Heart right ventricle (tissue), 16 donors: ENCODE measurements at regions not wholly inside any gene's neighbourhood (a gene's known extent, or its start where the extent isn't known, plus 50 kb on each side); places are given as distances from the start of the nearest gene placed in this dataset.
A peak's percentile ranks its signal among the peaks of the same experiment; 100 is the strongest.

Experiments
- ATAC-seq, 8 donors: fragments of 200-7000 bp; cut with Tn5 transposase; one replicate each; pipeline ENCODE4 v1.9.1; 2020; ENCODE audit warnings: mild to moderate bottlenecking in 8 of 8, moderate library complexity in 8 of 8, moderate number of reproducible peaks in 1 of 8
- DNase-seq, 2 donors: peaks; one replicate each; pipeline ENCODE4 v3.0.0-alpha.2; 2020
- H3K27ac ChIP-seq, 10 donors: fragments of 200-600 bp; sonication (generic) in 2 of 10; one replicate each; pipeline versions ENCODE4 v1.5.0 to v1.8.0; 2020 to 2022; ENCODE audit warnings: mild to moderate bottlenecking in 3 of 10
- H3K27me3 ChIP-seq, 7 donors: fragments of 200-600 bp; one replicate each; pipeline ENCODE4 v1.8.0; 2021 to 2022; ENCODE audit warnings: mild to moderate bottlenecking in 2 of 7
- H3K36me3 ChIP-seq, 9 donors: fragments of 200-600 bp; sonication (generic) in 1 of 9; one replicate each; pipeline versions ENCODE4 v1.5.0 to v1.8.0; 2020 to 2022; ENCODE audit warnings: mild to moderate bottlenecking in 2 of 9
- H3K4me1 ChIP-seq, 9 donors: fragments of 200-600 bp; sonication (generic) in 1 of 9; one replicate each; pipeline versions ENCODE4 v1.5.0 to v1.8.0; 2020 to 2022; ENCODE audit warnings: mild to moderate bottlenecking in 4 of 9
- H3K4me3 ChIP-seq, 10 donors: fragments of 200-600 bp; sonication (generic) in 2 of 10; one replicate each; pipeline versions ENCODE4 v1.5.0 to v1.8.0; 2020 to 2022; ENCODE audit warnings: mild to moderate bottlenecking in 7 of 10, moderate library complexity in 2 of 10
- H3K9me3 ChIP-seq, 11 donors: fragments of 200-600 bp in 10 of 11; sonication (generic) in 2 of 11; one replicate each; pipeline versions ENCODE4 v1.5.0 to v1.8.0; 2013 to 2022; ENCODE audit warnings: mild to moderate bottlenecking in 2 of 11, control low read depth in 1 of 11, moderate library complexity in 1 of 11
- WGBS, 2 donors: extraction: QIAGEN DNeasy Blood & Tissue Kit; methylation state at CpG; one replicate each; pipeline ENCODE4 v1.1.7; 2013; ENCODE audit warnings: inconsistent platforms in 1 of 2; 5-methylcytosine and 5-hydroxymethylcytosine counted together
- intact Hi-C, 10 donors: fragments of 100-400 bp; cut with DNase I; formaldehyde crosslinking; loops; one replicate each; pipeline versions ENCODE4 v1.11.1 to v1.14.2; 2022
- TF ChIP-seq, protein P1 (sequence below), 9 donors: fragments of 200-600 bp; sonication (generic) in 2 of 9; IDR thresholded peaks; one replicate each; pipeline versions ENCODE4 v1.5.0 to v1.8.0; 2021 to 2022; ENCODE audit warnings: antibody characterized with exemption in 9 of 9, mild to moderate bottlenecking in 5 of 9, moderate library complexity in 1 of 9
- donor health status: Arrhythmogenic right ventricular cardiomyopathy.
- donor health status: ischemic (EF 13 %, LVEDD 7.1; RV severe dilation, severe dysfunction).
- donor health status: healthy with polysubstance abuse.
- donor health status: DM: no; HTN: yes; CAD: no.
- donor health status: DM: no; HTN: no; CAD: no.
- donor health status: ischemic (EF 25% LVEDD 6.9; RV normal size, moderate dysfunction).
- donor health status: ischemic (EF 25% LVEDD 5.7; RV mildly dilated, moderate dysfunction).
- donor health status: healthy.
- donor health status: DM: yes; HTN: yes; CAD: no.
- donor health status: Ischemic cardiomyopathy.
- donor health status: ischemic (EF 35%, LVEDD 5.7; RV mildly dilated, moderate dysfunction).
- donor health status: nonischemic (EF 11% LVEDD 7.7; RV severe dilation, severe dysfunction).
- donor health status: DM: yes; HTN: yes; CAD: no.
- donor health status: PGD.
- donor health status: ischemic (EF 29% LVEDD 5.4; RV normal size, mild dysfunction).
- donor health status: nonischemic (EF 23%, LVEDD 6.1; RV moderate dilation, normal function).

DNA sequence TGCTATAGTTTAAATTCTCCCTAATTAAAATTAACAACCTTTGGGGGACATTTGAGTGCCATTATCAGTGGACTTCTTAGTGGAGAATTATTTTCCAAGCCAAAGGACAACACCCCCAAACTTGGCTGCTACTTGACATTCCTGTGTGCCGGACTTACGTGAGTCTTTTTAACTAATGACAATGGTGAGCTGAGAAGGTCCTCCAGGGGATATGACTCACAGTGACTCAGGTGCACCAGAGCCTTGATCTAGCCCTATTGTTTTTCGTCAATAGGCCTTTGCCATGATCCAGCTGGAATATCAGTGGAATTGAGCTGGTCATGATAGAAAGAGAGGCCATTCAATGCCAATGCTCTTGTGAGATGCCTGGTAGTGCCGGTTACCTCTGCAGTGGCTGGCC, 118.1 kb upstream of the CXCR4 start:
- 49 to 54% methylated on average over 4 of the region's 4 CpGs for WGBS, 2 donors
- peaks cover 0 to 66% (median 15%) of the 10 kb centered on the region in 9 donors for H3K4me1 ChIP-seq
- no peaks in the 10 kb centered on the region for H3K27me3 ChIP-seq
- no peaks in the 10 kb centered on the region for H3K36me3 ChIP-seq
- H3K27ac ChIP-seq, result peak overlapping the region in 2 of 10 donors; percentile 31 to 34
- intact Hi-C loops, result loop anchor here in 1 of 10 donors (10.0 kb wide), 1 partner anchor 121 kb away; the partner anchor contains the start of gene CXCR4
- no peak overlapping the region for H3K4me3 ChIP-seq
- no peaks in the 10 kb centered on the region for H3K9me3 ChIP-seq
- ATAC-seq (peak in 6 of 8 donors; percentile 49 to 82 (median 64)), DNase-seq (peak in 1 of 2 donors; percentile 22)
- TF ChIP-seq, protein P1, sequence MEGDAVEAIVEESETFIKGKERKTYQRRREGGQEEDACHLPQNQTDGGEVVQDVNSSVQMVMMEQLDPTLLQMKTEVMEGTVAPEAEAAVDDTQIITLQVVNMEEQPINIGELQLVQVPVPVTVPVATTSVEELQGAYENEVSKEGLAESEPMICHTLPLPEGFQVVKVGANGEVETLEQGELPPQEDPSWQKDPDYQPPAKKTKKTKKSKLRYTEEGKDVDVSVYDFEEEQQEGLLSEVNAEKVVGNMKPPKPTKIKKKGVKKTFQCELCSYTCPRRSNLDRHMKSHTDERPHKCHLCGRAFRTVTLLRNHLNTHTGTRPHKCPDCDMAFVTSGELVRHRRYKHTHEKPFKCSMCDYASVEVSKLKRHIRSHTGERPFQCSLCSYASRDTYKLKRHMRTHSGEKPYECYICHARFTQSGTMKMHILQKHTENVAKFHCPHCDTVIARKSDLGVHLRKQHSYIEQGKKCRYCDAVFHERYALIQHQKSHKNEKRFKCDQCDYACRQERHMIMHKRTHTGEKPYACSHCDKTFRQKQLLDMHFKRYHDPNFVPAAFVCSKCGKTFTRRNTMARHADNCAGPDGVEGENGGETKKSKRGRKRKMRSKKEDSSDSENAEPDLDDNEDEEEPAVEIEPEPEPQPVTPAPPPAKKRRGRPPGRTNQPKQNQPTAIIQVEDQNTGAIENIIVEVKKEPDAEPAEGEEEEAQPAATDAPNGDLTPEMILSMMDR (IDR thresholded peaks at IDR 0.05), result no peak

DNA sequence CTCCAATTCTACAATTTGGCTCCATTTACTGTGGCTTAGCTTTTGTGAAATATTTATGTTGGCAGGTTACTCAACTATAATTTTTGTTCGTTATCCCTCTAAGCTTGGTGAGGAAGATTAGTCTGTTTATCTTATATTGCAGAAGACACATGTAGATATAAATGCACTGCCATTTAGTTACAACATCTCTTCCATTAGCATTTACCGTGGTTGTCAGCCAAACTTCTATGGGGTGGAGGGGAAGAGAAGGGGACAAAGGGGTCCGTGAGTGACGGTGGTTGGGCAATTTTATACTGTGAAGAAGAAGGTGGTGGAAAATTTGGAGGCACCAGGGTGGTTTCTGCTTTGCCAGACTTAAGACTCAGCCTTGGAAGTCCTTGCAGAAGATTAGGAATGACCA, 117.6 kb upstream of the CXCR4 start:
- H3K4me1 ChIP-seq, result peaks cover 0 to 66% (median 15%) of the 10 kb centered on the region in 9 donors
- no peak overlapping the region for H3K4me3 ChIP-seq
- no peak for DNase-seq
- H3K27me3 ChIP-seq, result peaks cover 0 to 5% (median 0%) of the 10 kb centered on the region in 7 donors
- intact Hi-C loops, result loop anchor here in 1 of 10 donors (10.0 kb wide), 1 partner anchor 121 kb away; the partner anchor contains the start of gene CXCR4
- peak overlapping the region in 1 of 10 donors; percentile 10 for H3K27ac ChIP-seq
- ATAC-seq, result no peak
- TF ChIP-seq, protein P1 (IDR thresholded peaks at IDR 0.05), result no peak
- WGBS, 2 donors, result 61 to 70% methylated on average over 4 of the region's 4 CpGs
- no peaks in the 10 kb centered on the region for H3K9me3 ChIP-seq
- H3K36me3 ChIP-seq, result no peaks in the 10 kb centered on the region

DNA sequence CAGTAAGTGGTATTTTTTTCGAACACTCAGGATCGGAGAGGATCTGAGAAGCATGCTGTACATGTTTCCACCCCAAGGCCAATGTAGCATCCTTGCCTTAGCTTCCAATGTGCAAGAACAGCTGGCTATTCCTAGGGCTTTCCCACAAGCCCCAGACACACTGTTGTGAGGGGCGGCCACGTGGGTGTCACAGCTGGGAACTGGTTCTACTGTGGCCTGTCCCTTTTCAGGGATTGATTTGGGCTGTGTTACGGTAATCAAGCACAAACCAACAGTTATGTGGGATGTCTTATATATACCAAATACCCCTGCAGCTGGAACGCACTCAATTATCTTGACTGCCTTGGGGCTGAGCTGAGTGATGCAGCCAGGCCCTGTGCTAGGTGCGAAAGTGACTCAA, 116.3 kb upstream of the CXCR4 start:
- no peak for DNase-seq
- Histone ChIP-seq H3K27ac (no peak overlapping the region), H3K9me3 (no peaks in the 10 kb centered on the region), H3K27me3 (peaks cover 0 to 5% (median 0%) of the 10 kb centered on the region in 7 donors), H3K4me1 (peaks cover 0 to 56% (median 15%) of the 10 kb centered on the region in 9 donors), H3K36me3 (no peaks in the 10 kb centered on the region), H3K4me3 (no peak overlapping the region)
- no peak for ATAC-seq
- intact Hi-C loops, result loop anchor here in 1 of 10 donors (10.0 kb wide), 1 partner anchor 119 kb away; the partner anchor contains the start of gene CXCR4
- TF ChIP-seq, protein P1 (IDR thresholded peaks at IDR 0.05), result no peak
- WGBS, 2 donors, result 94 to 96% methylated on average over 7 of the region's 7 CpGs

DNA sequence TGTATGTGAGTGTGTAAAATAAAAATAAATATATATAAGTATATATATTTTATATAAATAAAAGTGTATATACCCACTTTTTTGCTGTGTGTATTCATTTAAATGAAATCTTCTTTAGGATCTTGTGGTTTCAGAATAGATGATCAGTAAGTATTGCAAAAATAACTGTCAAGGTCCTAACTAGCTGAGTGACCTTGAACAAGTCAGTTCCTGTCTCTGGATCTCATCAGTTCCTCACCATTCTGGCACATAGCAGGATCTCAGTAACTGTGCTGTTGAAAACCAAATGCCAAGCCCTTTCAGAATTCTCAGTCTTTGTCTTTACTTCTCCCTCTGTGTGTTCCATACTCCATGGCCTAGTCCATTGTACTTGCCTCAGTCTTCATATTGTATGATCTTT, 115.3 kb upstream of the CXCR4 start:
- TF ChIP-seq, protein P1 (IDR thresholded peaks at IDR 0.05), result no peak
- no peaks in the 10 kb centered on the region for H3K36me3 ChIP-seq
- H3K27ac ChIP-seq, result no peak overlapping the region
- ATAC-seq, result no peak
- H3K4me3 ChIP-seq, result no peak overlapping the region
- intact Hi-C loops, result loop anchor here in 1 of 10 donors (10.0 kb wide), 1 partner anchor 118 kb away; the partner anchor contains the start of gene CXCR4
- no peak for DNase-seq
- H3K4me1 ChIP-seq, result peaks cover 0 to 46% (median 10%) of the 10 kb centered on the region in 9 donors
- peaks cover 0 to 5% (median 0%) of the 10 kb centered on the region in 7 donors for H3K27me3 ChIP-seq
- no peaks in the 10 kb centered on the region for H3K9me3 ChIP-seq
